OCI-LY7 (cell line): ENCODE measurements at regions not wholly inside any gene's neighbourhood (a gene's known extent, or its start where the extent isn't known, plus 50 kb on each side); places are given as distances from the start of the nearest gene placed in this dataset.

Experiments
- EZH2phosphoT487 ChIP-seq: fragments of 200-600 bp; sonication (generic); IDR thresholded peaks from 2 replicates; pipeline ENCODE4 v1.6.1; 2018; ENCODE audit warnings: low read depth, borderline replicate concordance, mild to moderate bottlenecking, mixed run types, antibody characterized with exemption, low read length, moderate library complexity, mixed read lengths
- TF ChIP-seq, protein P1 (sequence below): fragments of 200-600 bp; sonication (generic); conservative IDR thresholded peaks from 2 replicates; pipeline ENCODE4 v1.5.1; 2014; ENCODE audit warnings: mild to moderate bottlenecking, antibody characterized with exemption, low read length, moderate library complexity, mixed read lengths

DNA sequence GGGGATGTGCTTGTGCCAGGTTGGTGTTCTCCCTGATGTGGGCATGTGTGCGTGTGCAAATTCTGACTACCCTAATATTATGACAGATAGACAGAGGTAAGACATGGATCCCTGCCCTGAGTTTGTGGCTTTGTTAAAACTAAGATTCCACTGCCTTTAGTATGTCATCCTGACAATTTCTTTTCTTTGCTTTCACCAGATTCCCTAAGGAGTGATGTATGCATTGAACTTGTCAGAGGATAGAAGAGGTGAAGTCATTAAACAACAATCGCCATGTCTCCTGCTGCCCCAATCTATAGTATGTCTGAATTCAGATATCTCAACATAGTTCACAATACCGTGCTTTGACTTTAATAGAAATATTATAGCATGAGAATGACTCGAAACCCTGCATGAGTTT, 137.1 kb upstream of the ELAC2 start:
- TF ChIP-seq EZH2phosphoT487 = no peak
- TF ChIP-seq, protein P1, sequence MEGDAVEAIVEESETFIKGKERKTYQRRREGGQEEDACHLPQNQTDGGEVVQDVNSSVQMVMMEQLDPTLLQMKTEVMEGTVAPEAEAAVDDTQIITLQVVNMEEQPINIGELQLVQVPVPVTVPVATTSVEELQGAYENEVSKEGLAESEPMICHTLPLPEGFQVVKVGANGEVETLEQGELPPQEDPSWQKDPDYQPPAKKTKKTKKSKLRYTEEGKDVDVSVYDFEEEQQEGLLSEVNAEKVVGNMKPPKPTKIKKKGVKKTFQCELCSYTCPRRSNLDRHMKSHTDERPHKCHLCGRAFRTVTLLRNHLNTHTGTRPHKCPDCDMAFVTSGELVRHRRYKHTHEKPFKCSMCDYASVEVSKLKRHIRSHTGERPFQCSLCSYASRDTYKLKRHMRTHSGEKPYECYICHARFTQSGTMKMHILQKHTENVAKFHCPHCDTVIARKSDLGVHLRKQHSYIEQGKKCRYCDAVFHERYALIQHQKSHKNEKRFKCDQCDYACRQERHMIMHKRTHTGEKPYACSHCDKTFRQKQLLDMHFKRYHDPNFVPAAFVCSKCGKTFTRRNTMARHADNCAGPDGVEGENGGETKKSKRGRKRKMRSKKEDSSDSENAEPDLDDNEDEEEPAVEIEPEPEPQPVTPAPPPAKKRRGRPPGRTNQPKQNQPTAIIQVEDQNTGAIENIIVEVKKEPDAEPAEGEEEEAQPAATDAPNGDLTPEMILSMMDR = no peak
